ENCODE measurements at regions not wholly inside any gene's neighbourhood (a gene's known extent, or its start where the extent isn't known, plus 50 kb on each side); places are given as distances from the start of the nearest gene placed in this dataset.

- BruUV-seq (replicated peaks), result no TSS peak
- Mint-ChIP-seq H3K4me3 (ENCODE audit: unreplicated experiment) (no peak overlapping the region), H3K36me3 (ENCODE audit: insufficient read depth, unreplicated experiment) (no peaks in the 10 kb centered on the region), H3K27me3 (ENCODE audit: insufficient read depth, unreplicated experiment) (peaks cover 12% of the 10 kb centered on the region), H3K9me3 (ENCODE audit: unreplicated experiment) (no peaks in the 10 kb centered on the region), H3K27ac (ENCODE audit: low read depth, unreplicated experiment) (no peak overlapping the region), H3K4me1 (ENCODE audit: insufficient read depth, unreplicated experiment) (no peaks in the 10 kb centered on the region)
- DNase-seq (ENCODE audit: unreplicated experiment), result no peak
- TF ChIP-seq, protein P1, sequence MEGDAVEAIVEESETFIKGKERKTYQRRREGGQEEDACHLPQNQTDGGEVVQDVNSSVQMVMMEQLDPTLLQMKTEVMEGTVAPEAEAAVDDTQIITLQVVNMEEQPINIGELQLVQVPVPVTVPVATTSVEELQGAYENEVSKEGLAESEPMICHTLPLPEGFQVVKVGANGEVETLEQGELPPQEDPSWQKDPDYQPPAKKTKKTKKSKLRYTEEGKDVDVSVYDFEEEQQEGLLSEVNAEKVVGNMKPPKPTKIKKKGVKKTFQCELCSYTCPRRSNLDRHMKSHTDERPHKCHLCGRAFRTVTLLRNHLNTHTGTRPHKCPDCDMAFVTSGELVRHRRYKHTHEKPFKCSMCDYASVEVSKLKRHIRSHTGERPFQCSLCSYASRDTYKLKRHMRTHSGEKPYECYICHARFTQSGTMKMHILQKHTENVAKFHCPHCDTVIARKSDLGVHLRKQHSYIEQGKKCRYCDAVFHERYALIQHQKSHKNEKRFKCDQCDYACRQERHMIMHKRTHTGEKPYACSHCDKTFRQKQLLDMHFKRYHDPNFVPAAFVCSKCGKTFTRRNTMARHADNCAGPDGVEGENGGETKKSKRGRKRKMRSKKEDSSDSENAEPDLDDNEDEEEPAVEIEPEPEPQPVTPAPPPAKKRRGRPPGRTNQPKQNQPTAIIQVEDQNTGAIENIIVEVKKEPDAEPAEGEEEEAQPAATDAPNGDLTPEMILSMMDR (IDR thresholded peaks at IDR 0.05; ENCODE audit: unreplicated experiment), result no peak
- ChIA-PET CTCF (interaction anchor here (1.2 kb wide), 1 partner anchor 15 kb away, joined by 4 read pairs; no protein-coding TSS in a partner anchor), POLR2A (interaction anchor here (2.6 kb wide), 1 partner anchor 15 kb away, joined by 9 read pairs; no protein-coding TSS in a partner anchor)
- intact Hi-C loops (cut with micrococcal nuclease), result no loop called here
These were observed 120.2 kb upstream of the KCTD7 start for GRCh38 chr7:66508431-66508830.

GRCh38 chr7:66514050-66514449, 114.6 kb upstream of the KCTD7 start:
- peaks cover 5% of the 10 kb centered on the region for H3K36me3 Mint-ChIP-seq (ENCODE audit: insufficient read depth, unreplicated experiment)
- CTCF ChIA-PET, result interaction anchor here (0.6 to 1.1 kb wide), 3 partner anchors 8 to 43 kb away, joined by 4 read pairs; no protein-coding TSS in a partner anchor
- POLR2A ChIA-PET, result interaction anchor here (0.7 kb wide), 1 partner anchor 445 kb away, joined by 3 read pairs; no protein-coding TSS in a partner anchor

GRCh38 chr7:66517212-66517909, 111.3 kb upstream of the KCTD7 start:
- TF ChIP-seq, protein P1 (IDR thresholded peaks at IDR 0.05; ENCODE audit: unreplicated experiment), result no peak
- Mint-ChIP-seq H3K4me1 (ENCODE audit: insufficient read depth, unreplicated experiment) (no peaks in the 10 kb centered on the region), H3K36me3 (ENCODE audit: insufficient read depth, unreplicated experiment) (peaks cover 12% of the 10 kb centered on the region), H3K9me3 (ENCODE audit: unreplicated experiment) (no peaks in the 10 kb centered on the region), H3K27ac (ENCODE audit: low read depth, unreplicated experiment) (no peak overlapping the region), H3K4me3 (ENCODE audit: unreplicated experiment) (no peak overlapping the region), H3K27me3 (ENCODE audit: insufficient read depth, unreplicated experiment) (no peaks in the 10 kb centered on the region)
- ChIA-PET POLR2A (interaction anchor here (0.7 to 0.8 kb wide), 2 partner anchors 11 to 266 kb away, joined by 3 to 5 read pairs; no protein-coding TSS in a partner anchor), CTCF (interaction anchor here (0.9 kb wide), 1 partner anchor 16 kb away, joined by 4 read pairs; no protein-coding TSS in a partner anchor)
- intact Hi-C loops (cut with micrococcal nuclease), result no loop called here
- no TSS peak for BruUV-seq (replicated peaks)
- DNase-seq (ENCODE audit: unreplicated experiment), result no peak

More at GRCh38 chr7:66514050-66514449, 114.6 kb upstream of the KCTD7 start:
- no peak for DNase-seq (ENCODE audit: unreplicated experiment)
- no peaks in the 10 kb centered on the region for H3K4me1 Mint-ChIP-seq (ENCODE audit: insufficient read depth, unreplicated experiment)
- BruUV-seq (replicated peaks), result no TSS peak
- H3K27ac Mint-ChIP-seq (ENCODE audit: low read depth, unreplicated experiment), result no peak overlapping the region
- intact Hi-C loops (cut with micrococcal nuclease), result no loop called here
- TF ChIP-seq, protein P1 (IDR thresholded peaks at IDR 0.05; ENCODE audit: unreplicated experiment), result no peak
- no peak overlapping the region for H3K4me3 Mint-ChIP-seq (ENCODE audit: unreplicated experiment)
- no peaks in the 10 kb centered on the region for H3K9me3 Mint-ChIP-seq (ENCODE audit: unreplicated experiment)
- peaks cover 2% of the 10 kb centered on the region for H3K27me3 Mint-ChIP-seq (ENCODE audit: insufficient read depth, unreplicated experiment)

- no peaks in the 10 kb centered on the region for H3K4me1 Mint-ChIP-seq (ENCODE audit: insufficient read depth, unreplicated experiment)
- no peak overlapping the region for H3K4me3 Mint-ChIP-seq (ENCODE audit: unreplicated experiment)
- TF ChIP-seq, protein P1 (IDR thresholded peaks at IDR 0.05; ENCODE audit: unreplicated experiment), result no peak
- ChIA-PET POLR2A (no interaction called here), CTCF (interaction anchor here (0.9 kb wide), 1 partner anchor 15 kb away, joined by 4 read pairs; no protein-coding TSS in a partner anchor)
- intact Hi-C loops (cut with micrococcal nuclease), result no loop called here
- no peaks in the 10 kb centered on the region for H3K27me3 Mint-ChIP-seq (ENCODE audit: insufficient read depth, unreplicated experiment)
- no peak overlapping the region for H3K27ac Mint-ChIP-seq (ENCODE audit: low read depth, unreplicated experiment)
- no peak for DNase-seq (ENCODE audit: unreplicated experiment)
- H3K36me3 Mint-ChIP-seq (ENCODE audit: insufficient read depth, unreplicated experiment), result peaks cover 13% of the 10 kb centered on the region
- no TSS peak for BruUV-seq (replicated peaks)
- no peaks in the 10 kb centered on the region for H3K9me3 Mint-ChIP-seq (ENCODE audit: unreplicated experiment)
These were observed 110.5 kb upstream of the KCTD7 start for GRCh38 chr7:66518151-66518691.
